COR-L47 (cell line): ENCODE measurements at regions not wholly inside any gene's neighbourhood (a gene's known extent, or its start where the extent isn't known, plus 50 kb on each side); places are given as distances from the start of the nearest gene placed in this dataset.

Experiments used
- DNase-seq: peaks from one replicate; lab custom pipeline; 2025; lab: John Stamatoyannopoulos, UW

DNA sequence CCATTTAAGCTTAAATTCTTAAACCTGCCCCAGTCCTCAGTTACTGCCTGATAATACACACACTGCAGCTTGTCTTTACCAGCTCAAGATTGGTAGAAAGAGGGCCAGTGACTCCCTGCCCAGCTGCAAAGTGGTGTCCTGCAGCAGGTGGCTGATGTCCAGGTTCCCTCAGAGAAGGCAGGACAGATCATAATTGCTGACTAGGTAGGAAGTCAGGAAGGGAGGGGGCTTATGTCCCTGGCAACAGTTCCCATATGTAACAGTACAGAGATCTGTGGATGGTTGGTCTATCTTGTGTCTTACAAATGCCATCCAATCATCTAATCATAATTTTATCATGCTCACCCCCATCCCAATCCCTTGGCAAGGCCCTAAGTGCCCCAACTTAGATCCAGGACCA is 492.1 kb upstream of the PPP2R3A start:
- DNase-seq = peak; percentile 9

DNA sequence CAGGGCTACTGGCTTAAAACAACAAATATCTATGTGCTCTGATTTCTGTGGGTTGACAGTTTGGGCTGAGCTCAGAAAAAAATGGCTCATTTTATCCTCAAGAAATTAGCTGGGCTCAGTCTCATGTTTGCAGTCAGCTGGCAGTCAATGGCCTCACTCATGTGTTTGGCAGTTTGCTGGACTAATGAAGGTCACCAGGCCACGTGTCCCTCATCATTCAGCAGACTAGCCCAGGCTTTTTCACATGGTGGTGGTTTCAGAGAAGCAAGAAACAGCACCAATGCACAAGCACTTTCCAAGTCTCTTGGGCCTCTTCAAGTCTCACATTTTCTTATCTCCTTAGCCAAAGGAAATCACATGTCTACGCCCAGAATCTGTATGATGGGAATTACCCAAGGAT is 478.3 kb upstream of the PPP2R3A start:
- DNase-seq = no peak

DNA sequence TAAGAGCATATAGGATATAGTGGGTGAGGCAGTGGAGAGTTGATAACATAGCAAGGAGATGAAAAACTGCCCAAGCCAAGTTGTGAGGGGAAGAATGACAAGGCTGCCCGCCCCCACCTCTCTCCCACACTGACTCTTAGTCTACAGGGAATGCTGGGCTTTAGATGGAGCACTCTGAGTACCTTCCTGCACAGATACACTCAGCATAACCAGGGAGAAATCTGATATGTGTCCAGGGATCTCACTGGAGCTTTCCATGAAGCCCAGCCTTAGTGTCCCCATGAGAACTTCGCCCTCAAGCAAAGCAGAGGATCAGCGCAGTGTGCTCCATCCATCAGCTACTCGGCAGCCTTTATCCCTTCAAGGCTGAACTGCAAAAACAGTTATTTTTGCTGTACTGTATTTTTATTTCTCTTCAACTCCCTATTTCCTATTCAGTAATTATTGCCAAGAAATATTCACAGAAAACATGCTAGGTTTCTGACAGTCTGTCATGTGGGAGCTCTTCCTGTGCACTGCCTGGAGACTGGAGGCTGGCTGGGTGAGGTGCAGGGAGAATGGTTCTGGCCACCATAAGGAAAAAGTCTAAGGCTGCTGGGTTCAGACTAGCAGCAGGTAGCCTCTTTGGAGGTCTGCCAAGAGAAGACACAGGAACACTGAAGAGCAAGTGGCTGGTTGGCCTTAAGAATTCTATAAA is 475.2 kb upstream of the PPP2R3A start:
- peak; percentile 42 for DNase-seq

DNA sequence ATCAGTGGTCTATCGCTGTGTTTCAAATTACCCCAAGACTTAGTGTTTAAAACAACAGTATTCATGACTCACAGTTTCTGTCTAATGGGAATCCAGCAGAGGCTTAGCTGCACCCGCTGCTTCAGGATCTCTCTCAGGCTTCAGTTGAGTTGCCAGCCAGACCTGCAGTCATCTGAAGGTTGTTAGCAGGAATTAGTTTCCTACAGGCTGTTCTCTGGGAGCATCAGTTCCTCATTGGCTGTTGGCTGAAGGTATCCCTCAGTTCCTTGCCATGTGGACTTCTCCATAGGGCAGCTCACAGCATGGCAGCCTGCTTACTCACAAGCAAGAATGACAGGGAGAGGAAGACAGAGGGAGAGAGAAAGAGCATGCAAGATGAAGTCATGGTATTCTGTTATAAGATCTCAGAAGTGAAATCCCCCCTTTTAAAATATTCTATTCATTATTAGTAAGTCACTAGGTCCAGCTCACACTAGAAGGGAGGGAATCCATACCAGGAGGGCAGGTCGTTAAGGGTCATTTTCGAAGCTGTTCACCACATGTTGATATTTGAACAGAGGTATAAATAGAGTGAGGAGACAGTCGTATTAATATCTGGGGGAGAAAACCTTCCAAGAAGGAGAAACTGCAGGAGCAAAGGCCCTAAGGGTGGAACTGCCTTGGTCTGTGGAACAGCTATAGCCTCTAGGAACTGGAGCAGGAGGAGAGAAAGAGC is 473.9 kb upstream of the PPP2R3A start:
- no peak for DNase-seq

DNA sequence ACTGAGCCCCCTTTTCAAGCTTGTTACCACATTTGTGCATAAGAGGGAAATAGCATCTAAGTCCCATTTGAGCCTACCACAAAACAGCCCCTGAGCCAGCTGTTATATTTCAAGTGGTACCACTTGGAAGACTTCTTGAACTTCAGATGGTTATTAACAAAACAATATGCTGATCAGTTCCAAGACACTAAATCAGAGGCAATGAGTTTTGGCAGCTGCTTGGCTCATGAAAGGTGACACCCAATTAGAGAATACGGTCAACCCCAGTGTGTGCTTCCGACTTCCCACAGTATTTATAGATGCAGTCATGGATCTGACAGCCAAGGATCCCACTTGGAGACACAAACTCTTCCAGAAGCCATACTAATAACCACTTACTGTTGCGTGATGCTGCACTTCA is 469.6 kb upstream of the PPP2R3A start:
- DNase-seq = no peak

- no peak for DNase-seq
Measured at GRCh38 chr3:135497979-135498378, 467.5 kb upstream of the PPP2R3A start.

DNA sequence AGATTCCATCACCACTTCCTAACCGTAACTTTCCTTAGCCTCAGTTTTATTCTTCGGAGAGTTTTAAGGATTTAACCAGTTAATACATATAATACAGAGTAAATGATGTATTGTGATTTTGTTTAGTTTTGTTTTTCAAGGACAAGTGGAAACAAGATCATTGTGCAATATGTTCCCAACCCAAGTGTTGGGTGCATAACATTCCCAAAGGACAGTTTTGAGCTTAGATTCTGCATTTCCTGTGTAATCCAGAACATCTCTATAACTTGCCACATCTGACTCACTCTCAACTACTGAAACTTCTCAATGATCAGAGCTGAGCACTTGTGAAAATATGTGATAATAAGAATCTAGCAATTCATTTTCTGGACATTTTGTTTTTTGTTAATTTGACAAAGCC is 466.1 kb upstream of the PPP2R3A start:
- no peak for DNase-seq

GRCh38 chr3:135500034-135500433 is 465.5 kb upstream of the PPP2R3A start:
- DNase-seq = no peak

- DNase-seq = no peak
Measured at GRCh38 chr3:135503065-135503759, 462.3 kb upstream of the PPP2R3A start.

- DNase-seq = peak; percentile 89
Measured at GRCh38 chr3:135503760-135504686, 461.5 kb upstream of the PPP2R3A start.

DNA sequence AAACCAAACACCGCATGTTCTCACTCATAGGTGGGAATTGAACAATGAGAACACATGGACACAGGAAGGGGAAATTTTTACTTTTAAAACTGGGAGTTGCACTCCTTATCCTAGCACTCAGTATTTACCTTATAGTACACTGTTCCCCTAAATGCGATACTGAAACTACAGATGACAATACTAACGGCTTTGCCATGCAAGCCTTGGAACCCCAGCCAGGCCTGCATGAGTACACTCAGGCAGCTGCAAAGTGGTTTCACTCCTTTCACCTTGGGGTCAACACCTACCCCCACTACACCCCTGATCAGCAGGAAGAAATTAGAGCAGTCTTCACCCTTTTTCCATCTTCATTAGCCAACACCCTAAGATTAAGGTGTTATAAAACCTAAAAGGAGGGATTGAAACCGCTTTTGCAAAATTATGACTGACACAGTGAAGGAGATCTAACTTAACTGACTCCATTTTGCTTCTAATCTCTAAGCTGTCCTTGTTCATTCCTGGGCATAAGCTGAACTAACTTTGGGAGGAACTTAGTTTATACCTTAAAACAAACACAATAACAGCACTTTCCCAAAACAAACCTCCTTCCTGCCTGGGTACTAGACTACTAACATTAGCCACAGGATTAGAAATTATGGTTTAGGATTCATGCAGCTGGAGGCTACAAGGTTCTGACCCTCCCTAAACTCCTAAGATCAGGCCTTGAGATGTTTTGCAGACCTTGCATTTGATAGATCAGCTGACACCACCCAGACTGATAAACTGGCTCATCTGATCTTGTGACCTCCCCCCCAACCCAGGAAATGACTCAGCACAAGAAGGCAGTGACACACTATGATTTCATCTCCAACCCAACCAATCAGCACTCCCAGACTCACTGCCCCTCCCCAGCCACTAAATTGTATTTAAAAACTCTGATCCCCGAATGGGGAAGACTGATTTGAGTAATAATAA is 452.1 kb upstream of the PPP2R3A start:
- DNase-seq = no peak

GRCh38 chr3:135514060-135514448 is 451.5 kb upstream of the PPP2R3A start:
- DNase-seq = no peak

- no peak for DNase-seq
Measured at GRCh38 chr3:135516143-135516542, 449.4 kb upstream of the PPP2R3A start.

- peak; percentile 67 for DNase-seq
Measured at GRCh38 chr3:135528413-135529015, 437.0 kb upstream of the PPP2R3A start.

GRCh38 chr3:135532021-135532420 is 433.5 kb upstream of the PPP2R3A start:
- DNase-seq = peak; percentile 98

DNA sequence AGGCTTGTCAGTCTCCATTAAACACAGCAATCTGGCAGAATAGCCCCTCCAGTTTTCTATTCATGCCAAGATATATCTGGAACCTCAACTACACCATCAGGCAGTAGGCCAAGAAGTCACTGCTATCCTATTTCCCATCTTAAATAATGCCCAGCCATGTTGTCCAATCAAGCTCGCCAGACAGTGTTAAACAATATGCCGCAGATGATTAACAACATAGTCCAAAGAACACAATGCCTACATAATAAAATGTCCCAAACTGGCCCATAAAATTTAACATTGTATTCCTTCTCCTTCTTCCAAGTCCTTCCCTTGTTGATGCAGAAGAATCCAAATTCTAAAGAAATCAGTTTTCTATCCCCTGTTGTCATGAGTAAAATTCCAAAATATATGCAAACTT is 427.4 kb upstream of the PPP2R3A start:
- no peak for DNase-seq

GRCh38 chr3:135539351-135539750 is 426.2 kb upstream of the PPP2R3A start:
- no peak for DNase-seq

- no peak for DNase-seq
Measured at GRCh38 chr3:135539854-135540253, 425.7 kb upstream of the PPP2R3A start.

DNA sequence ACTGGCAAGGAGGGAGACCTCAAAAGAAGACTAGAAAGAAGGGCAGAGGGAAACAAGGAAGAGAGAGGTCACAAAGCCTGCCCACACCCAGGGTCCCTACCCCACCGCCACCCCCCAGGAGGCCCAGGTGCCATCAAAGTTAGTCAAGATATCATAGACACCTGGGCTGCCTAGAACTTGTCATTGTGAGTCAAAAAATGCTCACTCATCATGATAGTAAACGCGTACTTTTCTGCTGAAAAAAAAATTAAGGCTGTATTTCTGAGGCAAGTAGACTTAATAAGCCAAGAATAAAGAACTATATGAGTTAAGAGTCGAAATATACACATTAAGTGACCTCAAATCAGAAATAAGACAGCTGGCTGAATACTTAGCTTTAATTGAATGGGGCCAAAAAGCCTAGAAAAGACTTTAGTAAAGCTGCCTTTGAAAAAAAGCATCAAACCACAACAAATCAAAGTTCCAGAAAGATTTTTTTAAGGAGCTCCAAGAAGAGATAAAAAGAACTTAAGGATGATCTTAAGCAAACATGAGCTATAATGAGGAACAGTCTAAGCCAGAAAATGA is 415.5 kb upstream of the PPP2R3A start:
- no peak for DNase-seq

DNA sequence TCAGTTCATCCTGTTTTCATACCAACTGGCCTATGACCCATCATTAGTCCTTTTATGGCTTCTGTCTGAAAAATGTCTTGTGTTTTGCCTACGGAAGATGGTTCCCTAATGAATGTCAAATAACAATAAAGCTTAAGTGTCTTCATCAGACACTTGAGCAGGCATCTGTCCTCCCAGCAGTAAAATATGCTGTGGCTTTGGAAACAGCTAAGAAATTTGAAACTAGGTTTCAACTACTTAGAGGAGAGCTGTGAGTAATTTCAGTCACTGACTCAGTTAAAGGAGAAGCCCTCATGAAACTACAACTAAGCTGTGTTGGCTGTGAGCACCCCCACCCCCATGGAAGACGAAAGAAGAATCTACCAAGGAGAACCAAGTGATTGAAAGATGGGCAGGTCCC is 409.4 kb upstream of the PPP2R3A start:
- no peak for DNase-seq
